ENCODE measurements at regions not wholly inside any gene's neighbourhood (a gene's known extent, or its start where the extent isn't known, plus 50 kb on each side); places are given as distances from the start of the nearest gene placed in this dataset.

DNA sequence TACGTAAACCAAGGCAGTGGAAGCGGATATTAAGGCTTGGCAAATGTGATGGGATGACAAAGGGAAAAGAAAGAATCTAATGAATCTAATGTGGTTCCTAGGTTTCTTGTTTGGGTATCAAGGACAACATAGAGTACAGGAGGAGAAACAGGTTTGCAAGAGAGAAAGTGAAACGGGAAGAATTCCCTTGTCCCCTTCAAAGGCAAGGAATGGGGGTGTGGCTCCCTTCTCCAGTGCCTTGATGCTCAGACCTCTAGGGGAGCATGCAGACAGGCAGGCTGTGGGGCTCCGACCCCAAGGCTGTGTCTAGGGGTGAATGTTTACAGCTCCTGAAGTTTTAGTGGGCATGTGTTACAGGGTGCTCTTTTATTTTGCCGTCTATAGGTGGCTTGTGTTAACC lies 317.5 kb upstream of the HSF2 start:
- TF ChIP-seq, protein P1, sequence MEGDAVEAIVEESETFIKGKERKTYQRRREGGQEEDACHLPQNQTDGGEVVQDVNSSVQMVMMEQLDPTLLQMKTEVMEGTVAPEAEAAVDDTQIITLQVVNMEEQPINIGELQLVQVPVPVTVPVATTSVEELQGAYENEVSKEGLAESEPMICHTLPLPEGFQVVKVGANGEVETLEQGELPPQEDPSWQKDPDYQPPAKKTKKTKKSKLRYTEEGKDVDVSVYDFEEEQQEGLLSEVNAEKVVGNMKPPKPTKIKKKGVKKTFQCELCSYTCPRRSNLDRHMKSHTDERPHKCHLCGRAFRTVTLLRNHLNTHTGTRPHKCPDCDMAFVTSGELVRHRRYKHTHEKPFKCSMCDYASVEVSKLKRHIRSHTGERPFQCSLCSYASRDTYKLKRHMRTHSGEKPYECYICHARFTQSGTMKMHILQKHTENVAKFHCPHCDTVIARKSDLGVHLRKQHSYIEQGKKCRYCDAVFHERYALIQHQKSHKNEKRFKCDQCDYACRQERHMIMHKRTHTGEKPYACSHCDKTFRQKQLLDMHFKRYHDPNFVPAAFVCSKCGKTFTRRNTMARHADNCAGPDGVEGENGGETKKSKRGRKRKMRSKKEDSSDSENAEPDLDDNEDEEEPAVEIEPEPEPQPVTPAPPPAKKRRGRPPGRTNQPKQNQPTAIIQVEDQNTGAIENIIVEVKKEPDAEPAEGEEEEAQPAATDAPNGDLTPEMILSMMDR (IDR thresholded peaks at IDR 0.05): no peak
- TF ChIP-seq POLR2A (IDR thresholded peaks at IDR 0.05): no peak

Measured in heart left ventricle (tissue), 13 donors.